SK-N-MC (cell line): ENCODE measurements at regions not wholly inside any gene's neighbourhood (a gene's known extent, or its start where the extent isn't known, plus 50 kb on each side); places are given as distances from the start of the nearest gene placed in this dataset.
"Not testable (repeated sequence)": the region's sequence is repeated elsewhere in the genome, so short reads cannot be mapped to it uniquely, and the experiment has no call there.

Experiments
- DNase-seq: peaks from one replicate; pipeline ENCODE4 v3.0.0-alpha.2; 2011; ENCODE audit warnings: low read depth, low spot score
- H3K27ac ChIP-seq: fragments of 200-600 bp; sonication (generic); 2 replicates; pipeline ENCODE4 v1.5.1; 2016; ENCODE audit warnings: mixed run types
- H3K36me3 ChIP-seq: fragments of 200-600 bp; sonication (generic); 2 replicates; pipeline ENCODE4 v1.6.1; 2017; ENCODE audit warnings: antibody characterized with exemption, low read length, mixed read lengths; ENCODE audit not compliant: insufficient read depth
- H3K4me3 ChIP-seq: fragments of 200-600 bp; sonication (generic); 2 replicates; pipeline ENCODE4 v1.5.1; 2016
- H3K9ac ChIP-seq: fragments of 200-600 bp; sonication (generic); 2 replicates; pipeline ENCODE4 v1.8.0; 2017; ENCODE audit warnings: mixed run types, mixed read lengths; ENCODE audit not compliant: insufficient read length
- H3K9me3 ChIP-seq: fragments of 200-600 bp; sonication (generic); 2 replicates; pipeline ENCODE4 v1.6.1; 2017; ENCODE audit warnings: low read depth, mild to moderate bottlenecking, antibody characterized with exemption, low read length, moderate library complexity, mixed read lengths
- EZH2 ChIP-seq: fragments of 200-600 bp; sonication (generic); IDR thresholded peaks from one replicate; pipeline ENCODE4 v1.6.1; 2017; ENCODE audit warnings: antibody characterized with exemption
- FOXP2 ChIP-seq: optimal IDR thresholded peaks from 2 replicates; pipeline ENCODE3; 2011; ENCODE audit warnings: mild to moderate bottlenecking, moderate library complexity; ENCODE audit not compliant: insufficient read depth; ENCODE audit errors: extremely low read length, control extremely low read depth
- POLR2AphosphoS5 ChIP-seq: IDR thresholded peaks from 2 replicates; pipeline ENCODE4 v1.6.1; 2012; ENCODE audit warnings: mild to moderate bottlenecking, low read depth, low read length, borderline replicate concordance

DNA sequence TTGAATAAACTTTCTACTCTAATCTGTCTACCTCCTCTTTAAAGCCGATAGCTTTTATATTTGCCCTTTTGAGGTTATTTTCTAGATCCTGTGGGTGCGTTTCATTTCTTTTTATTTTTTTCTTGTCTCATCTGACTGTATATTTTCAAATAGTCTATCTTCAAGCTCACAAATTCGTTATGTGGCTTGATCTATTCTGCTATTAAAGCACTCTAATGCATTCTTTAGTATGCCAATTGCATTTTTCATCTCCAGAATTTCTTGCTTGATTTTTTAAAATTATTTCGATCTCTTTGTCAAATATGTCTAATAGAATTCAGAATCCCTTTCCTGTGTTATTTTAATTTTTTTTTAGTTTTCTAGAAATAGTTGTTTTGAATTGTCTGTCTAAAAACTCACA is 172.4 kb downstream of the CYLC2 start:
- H3K9ac ChIP-seq = no peak overlapping the region
- H3K27ac ChIP-seq = no peak overlapping the region
- no peak overlapping the region for H3K4me3 ChIP-seq
- no peak for DNase-seq
- H3K36me3 ChIP-seq = no peaks in the 10 kb centered on the region
- no peak for TF ChIP-seq POLR2AphosphoS5
- TF ChIP-seq FOXP2 = no peak
- TF ChIP-seq EZH2 = no peak
- H3K9me3 ChIP-seq = 0 out of 2 replicates have a peak, but pooled peaks cover 4% of the 10 kb centered on the region

DNA sequence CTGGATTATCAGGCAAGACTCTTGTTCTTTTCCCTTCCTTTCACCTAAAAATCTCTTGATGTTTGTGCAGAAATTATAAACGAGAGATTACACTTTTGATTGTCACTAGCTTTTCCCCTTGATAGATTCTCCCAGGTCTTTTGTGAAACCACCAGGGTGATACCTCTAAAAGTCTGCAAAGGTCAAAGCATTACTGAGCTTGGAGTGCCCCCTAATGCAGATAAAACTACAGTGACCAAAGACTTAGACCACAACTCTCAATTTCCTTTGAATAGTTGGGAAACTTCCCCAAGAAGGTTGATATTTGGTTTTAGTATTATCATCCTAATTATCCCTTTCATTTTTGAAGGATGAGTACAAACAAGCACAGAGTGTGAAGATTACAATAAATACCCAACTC is 173.1 kb downstream of the CYLC2 start:
- Histone ChIP-seq H3K9me3 (0 out of 2 replicates have a peak, but pooled peaks cover 4% of the 10 kb centered on the region), H3K27ac (no peak overlapping the region), H3K36me3 (no peaks in the 10 kb centered on the region), H3K9ac (no peak overlapping the region), H3K4me3 (no peak overlapping the region)
- no peak for TF ChIP-seq FOXP2
- no peak for TF ChIP-seq EZH2
- no peak for TF ChIP-seq POLR2AphosphoS5
- no peak for DNase-seq

DNA sequence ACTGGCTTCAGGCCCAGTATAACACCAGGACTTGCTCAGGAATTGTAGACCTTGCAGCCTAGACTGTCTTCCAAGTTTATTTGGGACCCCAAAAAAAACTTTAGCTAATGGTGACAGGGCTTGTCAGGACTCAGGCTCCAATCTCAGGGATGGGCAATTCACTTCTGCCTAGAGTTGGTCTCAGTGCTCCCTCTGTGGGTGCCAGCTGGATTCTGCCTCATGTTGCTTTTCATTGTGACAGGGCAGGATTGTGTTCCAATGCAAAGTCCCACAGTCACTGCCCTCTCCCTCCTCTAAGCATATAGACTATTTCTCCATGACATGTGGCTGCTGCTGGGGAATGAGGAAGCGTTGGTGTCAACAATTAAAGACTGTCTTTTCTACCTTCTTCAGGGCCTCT is 174.7 kb downstream of the CYLC2 start:
- no peak overlapping the region for H3K4me3 ChIP-seq
- no peak for DNase-seq
- H3K36me3 ChIP-seq = no peaks in the 10 kb centered on the region
- no peak overlapping the region for H3K27ac ChIP-seq
- 0 out of 2 replicates have a peak, but pooled peaks cover 4% of the 10 kb centered on the region for H3K9me3 ChIP-seq
- H3K9ac ChIP-seq = no peak overlapping the region
- no peak for TF ChIP-seq POLR2AphosphoS5
- TF ChIP-seq FOXP2 = no peak
- TF ChIP-seq EZH2 = no peak

DNA sequence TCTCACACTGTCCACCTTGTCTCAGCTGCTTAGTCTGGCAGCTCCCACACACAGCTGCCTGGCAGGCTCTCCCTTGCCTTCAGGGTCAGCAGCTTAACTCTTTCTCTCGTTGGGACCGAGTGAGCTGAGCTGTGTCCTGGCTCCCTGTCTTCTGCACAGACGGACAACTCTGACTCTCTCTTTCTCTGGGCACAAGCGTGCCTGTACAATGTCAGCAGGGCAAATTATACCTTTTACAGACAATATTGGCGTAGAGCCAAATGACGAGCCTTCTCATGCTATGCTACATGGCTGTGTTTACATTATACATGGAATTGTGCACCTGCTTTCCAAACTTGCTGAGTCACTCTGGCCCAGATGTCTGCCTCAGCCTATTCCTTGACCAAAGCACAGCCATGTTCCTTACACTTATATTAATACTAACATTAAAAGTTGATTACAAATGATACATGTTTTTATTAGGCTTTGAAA is 188.6 kb downstream of the CYLC2 start:
- Histone ChIP-seq H3K9ac (no peak overlapping the region), H3K4me3 (no peak overlapping the region), H3K9me3 (no peaks in the 10 kb centered on the region), H3K27ac (no peak overlapping the region), H3K36me3 (no peaks in the 10 kb centered on the region)
- DNase-seq = no peak
- TF ChIP-seq EZH2 (no peak), FOXP2 (no peak), POLR2AphosphoS5 (no peak)

DNA sequence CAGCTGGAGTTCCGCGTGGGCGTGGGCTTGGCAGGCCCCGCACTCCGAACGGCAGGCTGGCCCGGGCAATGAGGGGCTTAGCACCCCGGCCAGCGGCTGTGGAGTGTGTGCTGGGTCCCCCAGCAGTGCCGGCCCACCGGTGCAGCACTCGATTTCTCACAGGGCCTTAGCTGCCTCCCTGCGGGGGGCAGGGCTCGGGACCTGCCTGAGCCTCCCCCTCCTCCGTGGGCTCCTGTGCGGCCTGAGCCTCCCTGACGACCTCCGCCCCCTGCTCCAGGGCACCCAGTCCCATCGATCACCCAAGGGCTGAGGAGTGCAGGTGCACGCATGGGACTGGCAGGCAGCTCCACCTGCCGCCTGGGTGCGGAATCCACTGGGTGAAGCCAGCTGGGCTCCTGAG is 191.8 kb downstream of the CYLC2 start:
- Histone ChIP-seq H3K27ac (no peak overlapping the region), H3K4me3 (no peak overlapping the region), H3K9me3 (no peaks in the 10 kb centered on the region), H3K36me3 (no peaks in the 10 kb centered on the region), H3K9ac (no peak overlapping the region)
- TF ChIP-seq EZH2 = no peak
- TF ChIP-seq FOXP2 = no peak
- TF ChIP-seq POLR2AphosphoS5 = no peak
- DNase-seq = no peak

DNA sequence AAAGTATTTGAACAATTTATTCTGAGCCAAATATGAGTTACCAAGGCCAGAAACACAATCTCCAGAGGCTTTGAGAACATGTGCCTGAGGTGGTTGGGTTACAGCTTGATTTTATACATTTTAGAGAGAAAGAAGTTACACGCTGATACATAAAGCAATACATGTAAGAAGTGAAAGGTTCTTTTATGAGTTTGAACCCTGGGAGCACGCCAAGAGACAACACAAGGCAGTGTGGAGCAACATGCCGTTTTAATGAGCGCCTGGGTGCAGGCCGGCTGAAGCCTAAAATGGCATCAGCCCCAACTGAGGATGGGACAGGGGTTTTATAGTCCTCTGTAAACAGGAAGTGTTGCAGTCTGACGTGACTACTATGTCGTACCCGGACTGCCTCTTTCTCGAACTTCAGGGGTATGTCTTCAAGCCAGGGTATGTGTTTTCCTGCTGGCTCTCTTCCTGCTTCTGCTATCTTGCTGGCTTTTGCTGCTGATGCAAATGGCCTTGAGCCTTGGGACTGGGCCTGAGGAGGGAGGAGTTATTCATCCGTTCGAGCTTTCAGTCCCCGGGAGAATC is 193.7 kb downstream of the CYLC2 start:
- TF ChIP-seq EZH2 (no peak), POLR2AphosphoS5 (no peak), FOXP2 (no peak)
- H3K9me3 ChIP-seq = no peaks in the 10 kb centered on the region
- peak overlapping the region; percentile 29; the same call in 1 of the 2 replicates for H3K27ac ChIP-seq
- DNase-seq = no peak
- H3K9ac ChIP-seq = no peak overlapping the region
- no peak overlapping the region for H3K4me3 ChIP-seq
- H3K36me3 ChIP-seq = no peaks in the 10 kb centered on the region

DNA sequence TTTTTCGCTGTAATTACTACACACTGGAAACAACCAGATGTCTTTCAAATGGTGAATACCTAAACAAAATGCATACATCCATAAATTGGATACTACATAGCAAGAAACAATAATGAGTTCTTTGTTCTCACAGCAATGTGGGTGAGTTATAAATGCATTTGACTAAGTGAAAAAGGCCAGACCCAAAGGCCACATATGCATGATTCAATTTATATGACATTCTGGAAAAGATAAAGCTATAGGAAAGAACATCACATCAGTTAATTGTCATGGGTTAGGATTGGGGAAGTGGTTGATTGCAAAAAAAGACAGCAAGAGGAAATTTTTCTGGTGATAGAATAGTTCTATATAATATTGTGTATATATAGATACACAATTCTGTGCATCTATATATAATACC is 198.9 kb downstream of the CYLC2 start:
- no peak for DNase-seq
- Histone ChIP-seq H3K9ac (no peak overlapping the region), H3K9me3 (no peaks in the 10 kb centered on the region), H3K27ac (no peak overlapping the region), H3K4me3 (no peak overlapping the region), H3K36me3 (no peaks in the 10 kb centered on the region)
- TF ChIP-seq FOXP2 (no peak), POLR2AphosphoS5 (no peak), EZH2 (no peak)

DNA sequence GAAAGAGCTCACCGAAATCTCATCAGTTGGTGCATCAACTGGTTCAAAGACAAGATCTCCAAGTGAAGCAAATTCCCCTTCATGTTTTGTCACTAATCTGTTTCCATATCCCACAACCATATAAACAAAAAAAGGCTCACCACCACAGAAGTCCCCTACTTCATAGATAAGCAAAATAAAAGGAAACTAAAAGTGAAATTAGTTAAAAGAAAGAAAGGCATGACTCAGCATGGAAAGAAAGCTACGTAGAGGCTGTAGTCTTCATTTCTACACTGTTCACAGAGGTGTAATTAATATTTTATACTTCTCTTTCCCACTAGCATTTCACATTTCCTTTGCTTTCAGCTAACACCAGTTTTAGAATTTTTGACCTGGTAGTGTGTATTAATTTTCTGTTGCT is 208.0 kb downstream of the CYLC2 start:
- no peaks in the 10 kb centered on the region for H3K36me3 ChIP-seq
- no peak overlapping the region for H3K9ac ChIP-seq
- no peaks in the 10 kb centered on the region for H3K9me3 ChIP-seq
- TF ChIP-seq POLR2AphosphoS5 = no peak
- no peak for TF ChIP-seq EZH2
- TF ChIP-seq FOXP2 = no peak
- H3K27ac ChIP-seq = no peak overlapping the region
- no peak for DNase-seq
- no peak overlapping the region for H3K4me3 ChIP-seq

DNA sequence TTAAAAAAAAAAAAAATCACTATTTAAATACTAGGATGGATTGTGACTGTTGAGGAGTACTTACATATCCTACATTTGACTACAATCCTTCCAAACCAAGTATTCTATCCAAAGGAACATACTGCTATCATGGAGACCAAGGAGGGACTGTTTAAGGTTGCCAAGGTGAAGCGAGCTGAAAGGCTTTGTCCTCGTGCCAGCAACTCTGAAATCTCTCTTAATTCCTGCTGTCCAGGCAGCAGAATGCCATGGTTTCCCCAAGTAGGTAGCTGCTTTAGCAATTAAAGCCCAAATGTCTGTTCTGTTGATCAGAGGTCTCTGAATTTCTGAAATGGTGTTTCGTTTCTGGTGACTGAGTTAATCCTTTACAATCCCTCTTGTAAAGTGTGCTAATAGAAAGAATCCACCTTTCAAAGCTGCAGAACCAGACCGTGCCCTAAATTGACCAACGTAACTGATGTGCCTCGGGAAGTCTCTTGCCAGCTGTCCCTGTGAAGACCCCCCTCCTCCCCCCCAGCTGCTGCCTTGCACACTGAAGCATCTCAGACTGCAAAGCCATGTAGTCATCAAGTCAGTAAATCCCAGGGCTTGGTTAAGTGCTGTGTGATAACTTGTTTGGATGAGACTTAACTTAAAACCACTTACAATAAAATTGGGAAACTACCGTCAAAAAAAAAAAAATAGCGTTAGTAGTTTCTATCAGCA is 210.9 kb downstream of the CYLC2 start:
- H3K4me3 ChIP-seq, DNase-seq, H3K36me3 ChIP-seq, H3K9ac ChIP-seq, H3K9me3 ChIP-seq, H3K27ac ChIP-seq: not testable (repeated sequence)
